Fibroblast of mammary gland (primary cell): ENCODE measurements at regions not wholly inside any gene's neighbourhood (a gene's known extent, or its start where the extent isn't known, plus 50 kb on each side); places are given as distances from the start of the nearest gene placed in this dataset.

ENCODE experiments used
- DNase-seq: peaks from one replicate; pipeline ENCODE4 v3.0.0-alpha.2; 2010; ENCODE audit warnings: low read depth
- H3K4me3 ChIP-seq: 2 replicates; pipeline ENCODE4 v1.5.1; 2011; ENCODE audit warnings: low read depth, mild to moderate bottlenecking, low read length, moderate library complexity; ENCODE audit not compliant: control insufficient read depth
- CTCF ChIP-seq: conservative IDR thresholded peaks from 2 replicates; pipeline ENCODE4 v1.5.1; 2011; ENCODE audit warnings: low read depth, low read length, inconsistent platforms; ENCODE audit not compliant: control insufficient read depth, insufficient read depth

- H3K4me3 ChIP-seq: no peak overlapping the region
- no peak for DNase-seq
- TF ChIP-seq CTCF: no peak
These were observed 99.8 kb upstream of the CAMK1G start for GRCh38 chr1:209483691-209484090.

GRCh38 chr1:209484429-209484828, 99.1 kb upstream of the CAMK1G start:
- TF ChIP-seq CTCF: no peak
- DNase-seq: no peak

GRCh38 chr1:209485167-209485566, 98.3 kb upstream of the CAMK1G start:
- DNase-seq: peak; percentile 83
- no peak overlapping the region for H3K4me3 ChIP-seq
- no peak for TF ChIP-seq CTCF

More at GRCh38 chr1:209484429-209484828, 99.1 kb upstream of the CAMK1G start:
- H3K4me3 ChIP-seq: no peak overlapping the region

- no peak for TF ChIP-seq CTCF
- no peak for DNase-seq
These were observed 97.8 kb upstream of the CAMK1G start for GRCh38 chr1:209485751-209486150.

GRCh38 chr1:209486861-209487593, 96.5 kb upstream of the CAMK1G start:
- TF ChIP-seq CTCF: no peak

More at GRCh38 chr1:209485751-209486150, 97.8 kb upstream of the CAMK1G start:
- no peak overlapping the region for H3K4me3 ChIP-seq

GRCh38 chr1:209490013-209490412, 93.5 kb upstream of the CAMK1G start:
- DNase-seq: peak; percentile 32
- TF ChIP-seq CTCF: peak; percentile 49
- no peak overlapping the region for H3K4me3 ChIP-seq

More at GRCh38 chr1:209486861-209487593, 96.5 kb upstream of the CAMK1G start:
- DNase-seq: peak; percentile 53
- no peak overlapping the region for H3K4me3 ChIP-seq
